ENCODE measurements at regions not wholly inside any gene's neighbourhood (a gene's known extent, or its start where the extent isn't known, plus 50 kb on each side); places are given as distances from the start of the nearest gene placed in this dataset.

DNA sequence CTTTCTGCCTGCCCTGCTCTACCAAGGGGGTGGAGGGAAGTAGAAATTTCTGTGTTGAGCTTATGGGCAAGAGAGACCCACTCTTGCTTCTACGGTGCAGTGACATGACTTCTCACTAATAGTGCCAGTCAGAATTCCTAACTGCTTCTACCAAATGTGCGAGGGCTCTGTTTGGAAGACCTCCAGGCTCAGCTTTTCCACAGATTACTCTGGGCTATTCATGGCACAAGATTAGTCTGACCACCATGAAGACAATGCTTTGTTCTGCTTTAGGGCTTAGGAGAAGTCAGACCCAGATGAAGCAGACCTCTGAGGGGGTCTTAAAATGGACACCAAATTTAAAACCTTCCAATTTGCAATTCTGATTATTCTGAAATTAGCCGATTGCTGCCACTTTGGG, 195.9 kb upstream of the TBC1D5 start:
- Mint-ChIP-seq H3K36me3 (ENCODE audit: insufficient read depth) (no peaks in the 10 kb centered on the region), H3K4me1 (ENCODE audit: low read depth) (peaks cover 15% of the 10 kb centered on the region), H3K27me3 (no peaks in the 10 kb centered on the region), H3K27ac (no peak overlapping the region), H3K9me3 (ENCODE audit: low read depth) (no peaks in the 10 kb centered on the region), H3K4me3 (ENCODE audit: low read depth) (no peak overlapping the region)
- TF ChIP-seq, protein P1, sequence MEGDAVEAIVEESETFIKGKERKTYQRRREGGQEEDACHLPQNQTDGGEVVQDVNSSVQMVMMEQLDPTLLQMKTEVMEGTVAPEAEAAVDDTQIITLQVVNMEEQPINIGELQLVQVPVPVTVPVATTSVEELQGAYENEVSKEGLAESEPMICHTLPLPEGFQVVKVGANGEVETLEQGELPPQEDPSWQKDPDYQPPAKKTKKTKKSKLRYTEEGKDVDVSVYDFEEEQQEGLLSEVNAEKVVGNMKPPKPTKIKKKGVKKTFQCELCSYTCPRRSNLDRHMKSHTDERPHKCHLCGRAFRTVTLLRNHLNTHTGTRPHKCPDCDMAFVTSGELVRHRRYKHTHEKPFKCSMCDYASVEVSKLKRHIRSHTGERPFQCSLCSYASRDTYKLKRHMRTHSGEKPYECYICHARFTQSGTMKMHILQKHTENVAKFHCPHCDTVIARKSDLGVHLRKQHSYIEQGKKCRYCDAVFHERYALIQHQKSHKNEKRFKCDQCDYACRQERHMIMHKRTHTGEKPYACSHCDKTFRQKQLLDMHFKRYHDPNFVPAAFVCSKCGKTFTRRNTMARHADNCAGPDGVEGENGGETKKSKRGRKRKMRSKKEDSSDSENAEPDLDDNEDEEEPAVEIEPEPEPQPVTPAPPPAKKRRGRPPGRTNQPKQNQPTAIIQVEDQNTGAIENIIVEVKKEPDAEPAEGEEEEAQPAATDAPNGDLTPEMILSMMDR (IDR thresholded peaks at IDR 0.05; ENCODE audit: unreplicated experiment) = no peak
- no peak for DNase-seq (ENCODE audit: low spot score, unreplicated experiment)

- TF ChIP-seq, protein P1 (IDR thresholded peaks at IDR 0.05; ENCODE audit: unreplicated experiment) = no peak
- no peak for DNase-seq (ENCODE audit: low spot score, unreplicated experiment)
- peaks cover under 1% of the 10 kb centered on the region for H3K9me3 Mint-ChIP-seq (ENCODE audit: low read depth)
- no peak overlapping the region for H3K27ac Mint-ChIP-seq
- no peak overlapping the region for H3K4me3 Mint-ChIP-seq (ENCODE audit: low read depth)
- H3K4me1 Mint-ChIP-seq (ENCODE audit: low read depth) = peaks cover 2% of the 10 kb centered on the region
- no peaks in the 10 kb centered on the region for H3K27me3 Mint-ChIP-seq
- peaks cover 2% of the 10 kb centered on the region for H3K36me3 Mint-ChIP-seq (ENCODE audit: insufficient read depth)
These were observed 194.5 kb upstream of the TBC1D5 start for GRCh38 chr3:17936736-17937480.

GRCh38 chr3:17935222-17935621, 192.8 kb upstream of the TBC1D5 start:
- H3K27me3 Mint-ChIP-seq = no peaks in the 10 kb centered on the region
- H3K4me1 Mint-ChIP-seq (ENCODE audit: low read depth) = peaks cover 6% of the 10 kb centered on the region
- H3K27ac Mint-ChIP-seq = no peak overlapping the region
- H3K4me3 Mint-ChIP-seq (ENCODE audit: low read depth) = no peak overlapping the region
- no peak for DNase-seq (ENCODE audit: low spot score, unreplicated experiment)
- H3K36me3 Mint-ChIP-seq (ENCODE audit: insufficient read depth) = peaks cover 6% of the 10 kb centered on the region
- TF ChIP-seq, protein P1 (IDR thresholded peaks at IDR 0.05; ENCODE audit: unreplicated experiment) = no peak
- peaks cover 4% of the 10 kb centered on the region for H3K9me3 Mint-ChIP-seq (ENCODE audit: low read depth)

DNA sequence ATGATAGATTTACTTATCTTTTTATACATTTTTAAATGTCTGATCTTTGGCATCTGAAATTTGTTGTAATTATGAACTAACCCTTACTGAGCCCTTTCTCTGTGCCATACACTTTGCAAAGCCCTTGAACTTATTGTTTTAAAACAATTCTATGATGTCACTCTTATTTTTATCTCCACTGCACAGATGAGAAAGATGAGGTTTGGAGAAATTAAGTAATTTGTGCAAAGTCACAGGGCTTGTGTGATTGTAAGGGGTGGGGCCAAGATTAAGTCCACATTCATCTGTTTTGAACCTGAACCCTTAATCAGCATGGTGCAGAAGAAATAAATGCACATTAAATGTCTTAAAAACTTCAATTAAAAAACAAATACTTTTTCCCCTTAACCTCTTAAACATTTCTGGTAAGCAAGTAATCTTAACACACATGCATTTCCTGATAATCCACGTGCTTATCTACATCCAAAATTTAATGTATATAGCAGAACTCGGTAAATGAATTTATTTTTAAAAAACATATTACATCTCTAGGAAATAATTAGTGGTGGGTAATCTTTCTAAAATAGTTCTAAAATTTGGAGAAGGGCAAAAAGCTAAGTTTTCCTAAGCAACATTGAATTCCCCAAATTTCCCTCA, 189.8 kb upstream of the TBC1D5 start:
- TF ChIP-seq, protein P1 (IDR thresholded peaks at IDR 0.05; ENCODE audit: unreplicated experiment) = no peak
- H3K4me1 Mint-ChIP-seq (ENCODE audit: low read depth) = peaks cover 14% of the 10 kb centered on the region
- no peaks in the 10 kb centered on the region for H3K27me3 Mint-ChIP-seq
- H3K4me3 Mint-ChIP-seq (ENCODE audit: low read depth) = no peak overlapping the region
- H3K27ac Mint-ChIP-seq = no peak overlapping the region
- DNase-seq (ENCODE audit: low spot score, unreplicated experiment) = no peak
- peaks cover 4% of the 10 kb centered on the region for H3K9me3 Mint-ChIP-seq (ENCODE audit: low read depth)
- peaks cover 6% of the 10 kb centered on the region for H3K36me3 Mint-ChIP-seq (ENCODE audit: insufficient read depth)

- no peaks in the 10 kb centered on the region for H3K27me3 Mint-ChIP-seq
- no peak overlapping the region for H3K27ac Mint-ChIP-seq
- TF ChIP-seq, protein P1 (IDR thresholded peaks at IDR 0.05; ENCODE audit: unreplicated experiment) = no peak
- peaks cover 12% of the 10 kb centered on the region for H3K4me1 Mint-ChIP-seq (ENCODE audit: low read depth)
- H3K4me3 Mint-ChIP-seq (ENCODE audit: low read depth) = no peak overlapping the region
- no peak for DNase-seq (ENCODE audit: low spot score, unreplicated experiment)
- H3K36me3 Mint-ChIP-seq (ENCODE audit: insufficient read depth) = peaks cover 6% of the 10 kb centered on the region
- peaks cover 4% of the 10 kb centered on the region for H3K9me3 Mint-ChIP-seq (ENCODE audit: low read depth)
These were observed 188.7 kb upstream of the TBC1D5 start for GRCh38 chr3:17931131-17931530.

Measured in progenitor cell of endocrine pancreas (in vitro differentiated cells).